Thyroid gland (tissue), 4 donors: ENCODE measurements at regions not wholly inside any gene's neighbourhood (a gene's known extent, or its start where the extent isn't known, plus 50 kb on each side); places are given as distances from the start of the nearest gene placed in this dataset.

ENCODE experiments used
- POLR2A ChIP-seq, 2 donors: fragments of 450-650 bp; IDR thresholded peaks; one replicate each; pipeline ENCODE4 v1.6.1; 2017; ENCODE audit warnings: antibody characterized with exemption in 2 of 2, mild to moderate bottlenecking in 2 of 2, moderate library complexity in 1 of 2
- TF ChIP-seq, protein P1 (sequence below), 6 experiments: fragments of 200-600 bp in 3 of 6; fragments of 450-650 bp in 3 of 6; sonication (generic) in 3 of 6; IDR thresholded peaks; one replicate each; pipeline ENCODE4 v1.5.1; 2016 to 2019; ENCODE audit warnings: antibody characterized with exemption in 6 of 6, mild to moderate bottlenecking in 2 of 6, inconsistent platforms in 1 of 6, moderate library complexity in 1 of 6

DNA sequence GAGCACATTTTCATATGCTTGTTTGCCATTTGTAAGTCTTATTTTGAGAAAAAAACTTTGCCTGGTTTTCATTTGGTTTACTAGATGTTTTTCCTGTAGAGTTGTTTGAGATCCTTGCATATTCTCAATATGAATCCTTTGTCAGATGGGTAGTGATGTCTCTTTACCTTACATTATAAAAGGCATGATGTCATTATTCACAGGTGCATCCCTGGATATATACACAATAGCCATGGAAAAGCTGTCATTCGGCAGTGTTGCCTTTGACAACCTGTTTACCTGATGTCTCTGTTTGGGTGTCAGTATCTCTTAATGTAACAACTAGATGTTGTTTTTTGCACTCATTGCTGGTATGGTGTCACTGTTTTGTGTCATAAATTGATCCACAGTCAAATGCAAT, 58.8 kb upstream of the MAL start:
- TF ChIP-seq, protein P1, sequence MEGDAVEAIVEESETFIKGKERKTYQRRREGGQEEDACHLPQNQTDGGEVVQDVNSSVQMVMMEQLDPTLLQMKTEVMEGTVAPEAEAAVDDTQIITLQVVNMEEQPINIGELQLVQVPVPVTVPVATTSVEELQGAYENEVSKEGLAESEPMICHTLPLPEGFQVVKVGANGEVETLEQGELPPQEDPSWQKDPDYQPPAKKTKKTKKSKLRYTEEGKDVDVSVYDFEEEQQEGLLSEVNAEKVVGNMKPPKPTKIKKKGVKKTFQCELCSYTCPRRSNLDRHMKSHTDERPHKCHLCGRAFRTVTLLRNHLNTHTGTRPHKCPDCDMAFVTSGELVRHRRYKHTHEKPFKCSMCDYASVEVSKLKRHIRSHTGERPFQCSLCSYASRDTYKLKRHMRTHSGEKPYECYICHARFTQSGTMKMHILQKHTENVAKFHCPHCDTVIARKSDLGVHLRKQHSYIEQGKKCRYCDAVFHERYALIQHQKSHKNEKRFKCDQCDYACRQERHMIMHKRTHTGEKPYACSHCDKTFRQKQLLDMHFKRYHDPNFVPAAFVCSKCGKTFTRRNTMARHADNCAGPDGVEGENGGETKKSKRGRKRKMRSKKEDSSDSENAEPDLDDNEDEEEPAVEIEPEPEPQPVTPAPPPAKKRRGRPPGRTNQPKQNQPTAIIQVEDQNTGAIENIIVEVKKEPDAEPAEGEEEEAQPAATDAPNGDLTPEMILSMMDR (IDR thresholded peaks at IDR 0.05) = no peak
- no peak for TF ChIP-seq POLR2A (IDR thresholded peaks at IDR 0.05)
